Neuronal stem cell (in vitro differentiated cells): ENCODE measurements at regions not wholly inside any gene's neighbourhood (a gene's known extent, or its start where the extent isn't known, plus 50 kb on each side); places are given as distances from the start of the nearest gene placed in this dataset.

ENCODE experiments used
- DNase-seq: peaks from one replicate; pipeline ENCODE4 v3.0.0-alpha.2; 2013; ENCODE audit warnings: low spot score
- H2AFZ ChIP-seq: one replicate; pipeline ENCODE4 v1.6.1; 2013; ENCODE audit warnings: mild to moderate bottlenecking, low read length, inconsistent platforms
- H2AK5ac ChIP-seq: 2 replicates; pipeline ENCODE4 v1.6.1; 2013; ENCODE audit warnings: low read depth, mild to moderate bottlenecking, inconsistent platforms, low read length, moderate library complexity, mixed read lengths
- H2BK120ac ChIP-seq: 2 replicates; pipeline ENCODE4 v1.6.1; 2013; ENCODE audit warnings: low read depth, mild to moderate bottlenecking, inconsistent platforms, low read length, moderate library complexity, mixed read lengths
- H2BK12ac ChIP-seq: one replicate; pipeline ENCODE4 v1.6.1; 2013; ENCODE audit warnings: low read length, inconsistent platforms
- H2BK15ac ChIP-seq: 2 replicates; pipeline ENCODE4 v1.6.1; 2013; ENCODE audit warnings: mild to moderate bottlenecking, low read length, inconsistent platforms, mixed read lengths
- H2BK5ac ChIP-seq: one replicate; pipeline ENCODE4 v1.6.1; 2013; ENCODE audit warnings: inconsistent platforms, mild to moderate bottlenecking, low read length, moderate library complexity
- H3K14ac ChIP-seq: one replicate; pipeline ENCODE4 v1.6.1; 2013; ENCODE audit warnings: low read length, inconsistent platforms
- H3K18ac ChIP-seq: 2 replicates; pipeline ENCODE4 v1.6.1; 2013; ENCODE audit warnings: low read length, inconsistent platforms
- H3K23ac ChIP-seq: 2 replicates; pipeline ENCODE4 v1.6.1; 2013; ENCODE audit warnings: low read depth, mild to moderate bottlenecking, mixed read lengths, low read length, inconsistent platforms; ENCODE audit not compliant: poor library complexity
- H3K27ac ChIP-seq: replicated peaks from 3 replicates; pipeline ENCODE4 v1.5.1; 2013; ENCODE audit warnings: low read length, inconsistent platforms
- H3K27me3 ChIP-seq, 3 experiments: 2 replicates each; pipeline ENCODE4 v1.6.1; 2013; ENCODE audit warnings: low read length in 3 of 3, mild to moderate bottlenecking in 2 of 3, inconsistent platforms in 1 of 3, low read depth in 1 of 3, mixed read lengths in 1 of 3, moderate library complexity in 1 of 3; ENCODE audit not compliant: control insufficient read depth in 3 of 3, insufficient read depth in 3 of 3
- H3K36me3 ChIP-seq, 2 donors: replicated peaks in 1 of 2; 2 replicates each; pipeline ENCODE4 v1.6.1; 2013; ENCODE audit warnings: low read length in 2 of 2; ENCODE audit not compliant: control insufficient read depth in 2 of 2, insufficient read depth in 2 of 2
- H3K4ac ChIP-seq: 2 replicates; pipeline ENCODE4 v1.6.1; 2013; ENCODE audit warnings: inconsistent platforms, mild to moderate bottlenecking, low read length, moderate library complexity
- H3K4me1 ChIP-seq, 2 donors: 1 replicate in 1 of 2; 2 replicates in 1 of 2; pipeline ENCODE4 v1.6.1; 2013; ENCODE audit warnings: low read length in 2 of 2, low read depth in 1 of 2; ENCODE audit not compliant: control insufficient read depth in 2 of 2, insufficient read depth in 1 of 2
- H3K4me2 ChIP-seq: one replicate; pipeline ENCODE4 v1.6.1; 2013; ENCODE audit warnings: mild to moderate bottlenecking, low read length, inconsistent platforms; ENCODE audit not compliant: insufficient read depth, poor library complexity, severe bottlenecking
- H3K4me3 ChIP-seq, 2 donors: 2 replicates each; pipeline ENCODE4 v1.5.1; 2013; ENCODE audit warnings: low read length in 2 of 2, mild to moderate bottlenecking in 2 of 2, inconsistent platforms in 1 of 2, moderate library complexity in 1 of 2
- H3K79me1 ChIP-seq: one replicate; pipeline ENCODE4 v1.6.1; 2013; ENCODE audit warnings: low read depth, mild to moderate bottlenecking, inconsistent platforms, low read length, moderate library complexity
- H3K9ac ChIP-seq: one replicate; pipeline ENCODE4 v1.6.1; 2013; ENCODE audit warnings: mild to moderate bottlenecking, low read depth, low read length, inconsistent platforms; ENCODE audit not compliant: poor library complexity
- H3K9me3 ChIP-seq, 2 donors: replicated peaks in 1 of 2; 2 replicates each; pipeline versions ENCODE3 to v1.6.1; 2013; ENCODE audit warnings: low read length in 2 of 2, mild to moderate bottlenecking in 2 of 2, inconsistent platforms in 1 of 2, low read depth in 1 of 2, mixed read lengths in 1 of 2, moderate library complexity in 1 of 2; ENCODE audit not compliant: control insufficient read depth in 2 of 2, insufficient read depth in 1 of 2
- H4K8ac ChIP-seq: one replicate; pipeline ENCODE4 v1.6.1; 2013; ENCODE audit warnings: low read depth, mild to moderate bottlenecking, inconsistent platforms, low read length, moderate library complexity
- H4K91ac ChIP-seq: one replicate; pipeline ENCODE4 v1.6.1; 2013; ENCODE audit warnings: low read length, low read depth, mild to moderate bottlenecking, inconsistent platforms; ENCODE audit not compliant: poor library complexity
- WGBS, 2 donors: extraction: QIAGEN DNeasy Blood & Tissue Kit; methylation state at CpG; one replicate each; pipeline ENCODE4 v1.1.7; 2013; ENCODE audit warnings: missing lambda C conversion rate in 2 of 2, mixed read lengths in 1 of 2; ENCODE audit not compliant: insufficient read length in 2 of 2, insufficient replicate concordance in 1 of 2; ENCODE audit errors: extremely low coverage in 2 of 2; 5-methylcytosine and 5-hydroxymethylcytosine counted together

- Histone ChIP-seq H3K79me1 (no peaks in the 10 kb centered on the region), H3K27me3 (no peaks in the 10 kb centered on the region), H3K4me2 (no peak overlapping the region), H3K36me3 (no peaks in the 10 kb centered on the region), H4K8ac (no peak overlapping the region), H2AFZ (no peak overlapping the region), H3K9ac (no peak overlapping the region), H3K14ac (no peak overlapping the region), H3K23ac (no peak overlapping the region), H2AK5ac (no peak overlapping the region), H2BK120ac (no peak overlapping the region), H2BK15ac (no peak overlapping the region), H3K18ac (no peak overlapping the region), H3K4me1 (no peaks in the 10 kb centered on the region), H2BK12ac (no peak overlapping the region), H3K4ac (no peak overlapping the region), H3K4me3 (no peak overlapping the region), H3K27ac (no peak overlapping the region), H3K9me3 (no peaks in the 10 kb centered on the region), H2BK5ac (no peak overlapping the region), H4K91ac (no peak overlapping the region)
- WGBS, 2 donors, result no CpG with 5 or more reads among the region's 6 CpGs
- no peak for DNase-seq
Observed at GRCh38 chr6:150527100-150527499, 72.6 kb upstream of the PLEKHG1 start.

- no peak overlapping the region for H3K4ac ChIP-seq
- no peak overlapping the region for H4K8ac ChIP-seq
- H3K36me3 ChIP-seq, result no peaks in the 10 kb centered on the region
- no peak overlapping the region for H3K14ac ChIP-seq
- no peak overlapping the region for H3K27ac ChIP-seq
- H3K4me1 ChIP-seq, result no peaks in the 10 kb centered on the region
- no peaks in the 10 kb centered on the region for H3K27me3 ChIP-seq
- WGBS, 2 donors, result no CpG with 5 or more reads among the region's 11 CpGs
- H3K79me1 ChIP-seq, result no peaks in the 10 kb centered on the region
- no peak overlapping the region for H2BK5ac ChIP-seq
- H2BK120ac ChIP-seq, result no peak overlapping the region
- H3K23ac ChIP-seq, result no peak overlapping the region
- peak; percentile 48 for DNase-seq
- no peak overlapping the region for H3K9ac ChIP-seq
- no peak overlapping the region for H3K18ac ChIP-seq
- H2AFZ ChIP-seq, result peak overlapping the region; percentile 74
- no peak overlapping the region for H2BK15ac ChIP-seq
- no peak overlapping the region for H2AK5ac ChIP-seq
- no peak overlapping the region for H3K4me3 ChIP-seq
- H3K4me2 ChIP-seq, result no peak overlapping the region
- no peak overlapping the region for H2BK12ac ChIP-seq
- H4K91ac ChIP-seq, result no peak overlapping the region
- no peaks in the 10 kb centered on the region for H3K9me3 ChIP-seq
Observed at GRCh38 chr6:150528648-150529285, 70.9 kb upstream of the PLEKHG1 start.

GRCh38 chr6:150529646-150530045 is 70.0 kb upstream of the PLEKHG1 start:
- Histone ChIP-seq H3K23ac (no peak overlapping the region), H2AFZ (no peak overlapping the region), H2BK12ac (no peak overlapping the region), H4K8ac (no peak overlapping the region), H4K91ac (no peak overlapping the region), H3K9me3 (no peaks in the 10 kb centered on the region), H3K4ac (no peak overlapping the region), H3K14ac (no peak overlapping the region), H2BK5ac (no peak overlapping the region), H3K4me1 (no peaks in the 10 kb centered on the region), H3K79me1 (no peaks in the 10 kb centered on the region), H3K27ac (no peak overlapping the region), H2BK15ac (no peak overlapping the region), H3K18ac (no peak overlapping the region), H3K4me3 (no peak overlapping the region), H3K27me3 (no peaks in the 10 kb centered on the region), H2BK120ac (no peak overlapping the region), H3K9ac (no peak overlapping the region), H2AK5ac (no peak overlapping the region), H3K4me2 (no peak overlapping the region), H3K36me3 (no peaks in the 10 kb centered on the region)
- WGBS, 2 donors, result no CpG with 5 or more reads among the region's 3 CpGs
- DNase-seq, result no peak

GRCh38 chr6:150531957-150532356 is 67.7 kb upstream of the PLEKHG1 start:
- DNase-seq, result no peak
- H2BK5ac ChIP-seq, result no peak overlapping the region
- no peak overlapping the region for H3K27ac ChIP-seq
- H3K27me3 ChIP-seq, result no peaks in the 10 kb centered on the region
- no peak overlapping the region for H2BK120ac ChIP-seq
- no peak overlapping the region for H2AK5ac ChIP-seq
- no peak overlapping the region for H4K8ac ChIP-seq
- H3K4ac ChIP-seq, result no peak overlapping the region
- no peak overlapping the region for H3K23ac ChIP-seq
- H2BK12ac ChIP-seq, result no peak overlapping the region
- no peak overlapping the region for H2AFZ ChIP-seq
- H3K79me1 ChIP-seq, result no peaks in the 10 kb centered on the region
- no peak overlapping the region for H2BK15ac ChIP-seq
- no peaks in the 10 kb centered on the region for H3K9me3 ChIP-seq
- H3K4me2 ChIP-seq, result no peak overlapping the region
- H3K4me3 ChIP-seq, result no peak overlapping the region
- no peak overlapping the region for H3K14ac ChIP-seq
- no peak overlapping the region for H4K91ac ChIP-seq
- H3K9ac ChIP-seq, result no peak overlapping the region
- WGBS, 2 donors, result no CpG with 5 or more reads among the region's 1 CpG
- no peaks in the 10 kb centered on the region for H3K4me1 ChIP-seq
- H3K36me3 ChIP-seq, result no peaks in the 10 kb centered on the region
- H3K18ac ChIP-seq, result no peak overlapping the region
